GM18519 (cell line): ENCODE measurements at regions not wholly inside any gene's neighbourhood (a gene's known extent, or its start where the extent isn't known, plus 50 kb on each side); places are given as distances from the start of the nearest gene placed in this dataset.
"Not testable (repeated sequence)": the region's sequence is repeated elsewhere in the genome, so short reads cannot be mapped to it uniquely, and the experiment has no call there.

Experiments
- ATAC-seq: cut with Tn5 transposase; IDR thresholded peaks from one replicate; pipeline ENCODE4 v1.9.1; 2021; ENCODE audit warnings: mild to moderate bottlenecking, moderate library complexity; ENCODE audit not compliant: unreplicated experiment, low FRiP score

- ATAC-seq: not testable (repeated sequence)
These were observed 51.5 kb downstream of the PPIAL4A start for GRCh38 chr1:120941066-120941465.

GRCh38 chr1:120941836-120942217 lies 52.3 kb downstream of the PPIAL4A start:
- ATAC-seq: not testable (repeated sequence)

DNA sequence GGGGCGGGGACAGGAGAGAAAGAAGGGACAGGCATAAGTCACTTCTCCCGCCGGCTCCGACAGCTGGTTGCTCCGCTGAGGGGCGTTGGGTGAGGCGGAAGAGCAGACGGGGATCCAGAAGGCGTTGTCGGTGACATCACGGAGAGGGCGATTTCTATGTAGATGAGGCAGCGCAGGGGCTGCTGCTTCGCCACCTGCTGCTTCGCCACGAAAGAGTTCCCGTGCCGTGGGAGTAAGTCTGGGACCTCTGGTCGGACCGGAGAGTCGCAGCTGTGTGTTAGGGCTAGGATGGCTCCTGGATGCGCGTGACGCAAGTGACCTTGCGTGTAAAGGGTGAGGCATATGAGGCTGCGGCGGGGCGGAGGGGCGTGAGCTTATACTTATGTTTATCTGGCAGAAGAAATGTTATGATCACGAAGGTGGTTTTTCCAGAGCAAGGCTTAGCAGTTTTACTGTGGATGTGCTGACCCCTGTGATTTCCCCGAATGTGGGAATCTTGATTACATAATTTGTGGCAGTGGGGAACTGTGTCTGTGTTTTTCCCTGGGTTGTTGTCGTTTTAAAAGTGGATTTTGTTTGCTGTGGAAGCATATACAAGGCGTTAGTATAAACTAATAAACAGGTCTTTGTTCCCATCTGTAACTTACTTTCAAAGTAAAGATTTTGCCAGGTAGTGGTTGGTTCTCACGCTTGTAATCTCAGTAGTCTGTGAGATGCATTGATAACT lies 52.8 kb downstream of the PPIAL4A start:
- peak; percentile 70 for ATAC-seq

DNA sequence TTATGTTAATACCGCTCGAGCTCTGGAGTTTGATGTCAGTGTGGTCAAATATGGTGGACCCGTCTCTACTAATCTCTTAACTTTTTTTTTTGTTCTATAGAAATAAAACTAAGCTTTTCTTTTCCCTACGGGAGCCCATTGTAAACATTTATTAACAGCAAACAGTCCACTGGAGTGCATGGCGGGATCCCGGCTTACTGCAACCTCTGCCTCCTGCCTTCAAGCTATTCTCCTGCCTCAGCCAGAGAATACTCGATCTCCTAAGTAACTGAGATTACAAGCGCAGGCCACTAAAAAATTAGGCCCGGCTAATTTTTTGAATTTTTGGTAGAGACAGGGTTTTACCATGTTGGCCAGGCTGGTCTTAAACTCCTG lies 53.4 kb downstream of the PPIAL4A start:
- ATAC-seq: not testable (repeated sequence)

DNA sequence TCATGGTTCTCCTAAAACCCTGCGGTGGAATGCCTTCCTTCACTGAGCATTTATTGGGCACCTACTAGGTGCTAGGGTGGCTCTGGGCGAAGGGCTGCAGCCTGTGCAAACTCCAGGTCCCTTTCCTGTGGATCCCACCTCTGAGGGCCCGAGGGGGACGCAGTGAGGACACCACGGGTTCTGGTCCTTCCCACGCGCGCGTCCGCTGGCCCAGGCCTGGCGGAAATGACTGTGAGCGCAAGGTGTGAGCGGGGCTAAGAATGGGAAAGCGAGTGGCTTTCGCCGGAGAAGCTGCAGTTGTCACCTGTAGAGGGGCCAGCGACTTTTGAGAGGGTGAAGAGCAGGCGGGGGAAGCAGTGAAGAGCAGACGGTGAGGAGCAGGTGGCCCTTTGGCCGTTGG lies 55.1 kb downstream of the PPIAL4A start:
- ATAC-seq: not testable (repeated sequence)

- not testable (repeated sequence) for ATAC-seq
These were observed 55.6 kb downstream of the PPIAL4A start for GRCh38 chr1:120945122-120945521.

DNA sequence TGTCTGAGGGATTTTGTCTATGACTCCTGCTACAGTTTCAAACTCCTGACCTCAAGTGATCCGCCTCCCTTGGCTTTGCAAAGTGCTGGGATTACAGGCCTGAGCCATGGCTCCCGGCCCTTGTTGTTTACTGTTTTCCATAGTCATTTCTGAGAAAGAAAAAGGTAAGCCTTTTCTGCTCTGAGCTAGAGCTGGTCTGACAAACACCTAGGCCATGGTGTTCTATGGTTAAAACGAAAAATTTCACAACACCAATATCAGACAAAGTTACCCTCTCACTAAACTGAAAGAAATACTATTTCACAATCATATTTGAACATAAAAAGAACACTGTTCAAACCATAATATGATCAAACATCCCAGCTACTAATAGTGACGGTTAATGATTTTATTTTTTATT lies 57.5 kb downstream of the PPIAL4A start:
- ATAC-seq: not testable (repeated sequence)

DNA sequence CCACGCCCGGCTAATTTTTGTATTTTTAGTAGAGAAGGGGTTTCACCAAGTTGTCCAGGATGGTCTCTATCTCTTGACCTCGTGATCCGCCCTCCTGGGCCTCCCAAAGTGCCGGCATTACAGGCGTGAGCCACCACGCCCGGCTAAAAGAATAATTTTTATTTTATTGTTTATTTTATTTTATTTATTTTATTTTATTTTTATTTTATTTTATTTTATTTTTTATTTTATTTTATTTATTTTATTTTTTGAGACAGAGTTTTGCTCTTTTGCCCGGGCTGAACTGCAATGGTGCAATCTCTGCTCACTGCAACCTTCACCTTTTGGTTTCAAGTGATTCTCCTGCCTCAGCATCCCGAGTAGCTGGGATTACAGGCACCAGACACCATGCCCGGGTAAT lies 60.2 kb downstream of the PPIAL4A start:
- not testable (repeated sequence) for ATAC-seq

DNA sequence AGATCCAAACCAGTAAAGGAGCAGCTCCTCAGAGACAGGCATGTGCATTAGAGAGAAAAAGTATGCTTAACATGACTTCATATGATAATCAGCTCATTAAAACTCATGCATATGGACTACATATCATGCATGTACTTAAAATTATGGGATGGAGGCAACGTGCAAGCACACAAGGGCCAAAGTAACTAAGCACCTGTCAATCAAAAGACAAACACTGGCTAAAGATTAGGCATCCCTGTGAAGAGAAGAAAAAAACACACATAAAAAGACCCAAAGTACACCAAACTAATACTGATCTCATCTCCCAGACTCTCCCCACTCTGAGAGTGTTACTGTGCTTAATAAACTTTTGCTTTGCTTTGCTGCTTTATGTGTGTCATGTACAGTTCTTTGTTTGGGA lies 61.1 kb downstream of the PPIAL4A start:
- not testable (repeated sequence) for ATAC-seq

DNA sequence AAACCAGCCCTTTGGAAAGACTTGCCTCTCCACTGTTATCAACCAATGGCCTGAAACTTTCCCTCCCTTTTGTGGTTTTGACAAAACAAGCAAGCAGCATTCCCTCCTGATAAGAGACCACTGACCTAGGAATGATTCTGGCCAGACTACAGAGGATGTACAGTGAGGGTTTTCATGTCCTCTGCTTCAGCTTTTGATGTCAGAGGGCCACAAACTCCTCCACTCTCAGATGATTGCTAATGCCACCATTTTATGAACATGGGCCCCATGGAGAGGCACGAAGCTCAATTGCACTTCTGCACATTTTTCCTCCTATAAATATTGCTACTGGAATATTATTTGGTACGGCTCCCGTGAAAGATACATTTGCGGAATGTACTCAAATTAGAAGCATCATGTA lies 61.5 kb downstream of the PPIAL4A start:
- not testable (repeated sequence) for ATAC-seq

DNA sequence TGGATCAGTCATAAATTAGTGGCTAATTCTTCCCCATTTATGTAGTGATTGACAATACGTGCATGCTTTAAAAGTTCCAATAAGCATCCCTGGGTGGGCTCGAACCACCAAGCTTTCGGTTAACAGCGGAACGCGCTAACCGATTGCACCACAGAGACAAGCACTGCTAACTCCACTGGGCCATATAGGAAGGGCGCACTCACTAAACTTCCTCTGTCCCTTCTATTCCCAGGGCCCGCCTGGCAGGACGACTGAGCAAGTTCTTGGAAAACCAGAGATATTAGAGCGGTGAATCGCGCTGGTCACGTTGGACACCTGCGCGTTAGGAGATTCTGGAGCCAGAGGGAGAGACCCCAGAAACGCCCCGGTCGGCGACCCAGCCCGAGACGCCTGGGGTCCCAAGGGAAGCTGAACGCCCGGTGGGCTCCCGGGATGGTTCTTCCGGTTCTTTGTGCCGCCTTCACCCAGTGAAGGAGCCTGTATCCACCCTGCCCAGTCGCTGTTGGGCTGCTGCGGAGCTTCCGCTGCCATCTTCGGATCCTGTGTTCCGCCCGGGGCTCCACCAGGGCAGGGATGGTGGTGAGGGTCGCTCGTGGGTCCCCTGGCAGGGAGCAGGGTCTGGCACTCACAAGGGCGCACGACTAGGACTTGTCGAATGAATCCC lies 62.8 kb downstream of the PPIAL4A start:
- not testable (repeated sequence) for ATAC-seq

- ATAC-seq: not testable (repeated sequence)
These were observed 63.3 kb downstream of the PPIAL4A start for GRCh38 chr1:120952871-120953265.

DNA sequence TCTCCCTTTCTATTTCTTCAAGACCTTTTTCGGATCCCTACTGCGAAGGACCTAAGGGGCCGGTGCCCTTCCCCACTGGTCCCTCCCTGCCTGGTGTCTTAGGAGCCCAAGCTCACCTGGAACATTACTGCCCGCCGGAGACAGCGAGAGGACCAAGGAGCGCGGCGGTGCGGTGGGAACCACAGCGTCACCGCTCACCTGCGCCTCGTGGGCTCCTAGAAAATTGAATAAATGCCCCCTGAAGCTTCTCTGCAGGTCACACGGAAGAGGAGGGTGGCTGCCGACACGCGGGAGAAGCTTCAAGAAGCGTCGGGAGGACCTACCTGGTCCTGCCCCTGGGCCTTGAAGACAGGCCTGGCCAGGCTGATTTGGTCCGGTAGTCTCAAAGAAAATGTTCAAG lies 65.2 kb downstream of the PPIAL4A start:
- no peak for ATAC-seq

DNA sequence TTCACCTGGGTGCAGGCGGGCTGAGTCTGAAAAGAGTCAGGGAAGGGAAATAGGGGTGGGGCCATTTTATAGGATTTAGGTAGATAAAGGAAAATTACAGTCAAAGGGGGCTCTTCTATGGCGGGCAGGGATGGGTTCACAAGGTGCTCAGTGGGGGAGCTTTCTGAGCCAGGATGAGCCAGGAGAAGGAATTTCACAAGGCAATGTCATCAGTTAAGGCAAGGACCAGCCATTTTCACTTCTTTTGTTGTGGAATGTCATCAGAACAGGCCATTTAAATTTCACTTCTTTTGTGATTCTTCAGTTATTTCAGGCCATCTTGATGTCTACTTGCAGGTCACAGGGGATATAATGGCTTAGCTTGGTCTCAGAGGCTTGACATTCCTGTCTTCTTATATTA lies 66.4 kb downstream of the PPIAL4A start:
- not testable (repeated sequence) for ATAC-seq

GRCh38 chr1:120966018-120966417 lies 76.4 kb downstream of the PPIAL4A start:
- ATAC-seq: not testable (repeated sequence)

DNA sequence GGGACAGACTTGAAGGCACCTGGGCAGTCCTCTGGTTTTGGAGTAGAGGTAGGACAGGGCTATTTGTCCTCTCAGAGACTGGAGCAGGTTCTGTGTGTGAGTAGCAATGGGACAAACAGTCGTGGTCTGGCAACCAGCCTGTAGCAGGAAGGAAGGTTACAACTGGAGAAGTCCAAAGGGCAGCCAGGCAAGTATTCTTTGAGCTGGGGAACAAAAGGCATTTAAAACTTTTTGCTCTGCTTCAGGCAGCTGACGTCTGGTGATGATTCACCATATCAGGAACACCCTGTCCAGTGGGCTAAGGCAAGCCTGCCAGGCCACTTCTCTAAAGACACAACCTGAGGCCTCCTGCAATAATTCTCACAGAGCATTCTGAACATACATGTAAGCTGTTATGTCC lies 83.3 kb downstream of the PPIAL4A start:
- not testable (repeated sequence) for ATAC-seq

GRCh38 chr1:120973836-120974235 lies 84.3 kb downstream of the PPIAL4A start:
- ATAC-seq: not testable (repeated sequence)

DNA sequence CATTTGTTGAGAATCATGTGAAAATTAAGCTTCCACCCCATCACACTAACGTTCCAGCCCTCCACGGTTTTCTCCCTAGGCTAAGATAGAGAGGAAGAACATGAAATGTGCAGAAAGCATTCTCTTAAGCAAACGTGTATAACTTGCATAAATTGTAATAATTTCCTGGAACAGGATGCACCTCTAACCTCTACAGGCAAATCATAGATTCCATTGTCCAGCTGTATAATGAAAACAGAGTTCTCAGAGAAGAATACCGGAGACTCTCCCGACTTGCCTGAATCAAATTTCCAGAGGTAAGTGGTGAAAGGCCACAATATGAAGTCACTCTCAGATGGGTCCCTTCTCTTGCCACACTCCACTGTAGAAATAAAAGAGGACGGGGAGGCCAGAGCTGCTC lies 87.7 kb downstream of the PPIAL4A start:
- ATAC-seq: not testable (repeated sequence)

DNA sequence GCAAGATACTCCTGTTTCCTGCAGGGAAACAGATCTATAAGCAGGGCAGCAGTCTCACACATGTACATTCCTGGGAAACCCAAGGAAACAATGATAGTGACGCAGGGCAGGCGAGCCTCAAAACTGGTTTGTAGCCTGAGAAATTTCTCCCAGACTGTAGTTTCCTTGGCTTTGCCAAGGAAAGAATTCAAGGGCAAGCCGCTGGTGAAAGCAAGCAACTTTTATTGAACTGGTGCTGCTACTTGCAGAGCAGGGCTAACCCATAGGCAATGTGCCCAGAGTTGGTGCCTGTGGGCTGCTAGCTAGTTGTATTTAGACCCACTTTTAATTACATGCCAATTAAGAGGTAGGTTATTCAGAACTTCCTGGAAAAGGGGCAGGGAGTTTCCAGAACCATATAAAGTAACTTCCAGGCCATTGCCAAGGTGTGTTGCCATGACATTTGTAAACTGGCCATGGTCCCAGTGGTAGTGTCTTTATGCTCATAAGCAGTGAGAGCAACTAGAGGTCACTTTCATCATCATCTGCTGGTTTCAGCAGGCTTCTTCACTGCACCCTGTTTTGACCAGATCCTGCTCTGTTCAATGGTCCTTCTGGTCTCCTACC lies 92.0 kb downstream of the PPIAL4A start:
- not testable (repeated sequence) for ATAC-seq

- not testable (repeated sequence) for ATAC-seq
These were observed 105.0 kb downstream of the PPIAL4A start for GRCh38 chr1:120994614-120995013.

- ATAC-seq: not testable (repeated sequence)
These were observed 105.5 kb downstream of the PPIAL4A start for GRCh38 chr1:120995025-120995424.
